Astrocyte (in vitro differentiated cells and primary cell): ENCODE measurements at regions not wholly inside any gene's neighbourhood (a gene's known extent, or its start where the extent isn't known, plus 50 kb on each side); places are given as distances from the start of the nearest gene placed in this dataset.

Experiments used
- DNase-seq: peaks from one replicate; pipeline ENCODE4 v3.0.0-alpha.2; 2010; ENCODE audit warnings: low read depth
- FAIRE-seq: peaks from 2 replicates; lab custom pipeline; 2011; peaks lifted over from hg19 to GRCh38; lab: Jason Lieb, UNC
- H2AFZ ChIP-seq: 2 replicates; pipeline ENCODE4 v1.6.0; 2012; ENCODE audit warnings: low read depth, low read length, inconsistent platforms
- H3K27ac ChIP-seq: 2 replicates; pipeline ENCODE4 v1.5.1; 2011; ENCODE audit warnings: low read depth, low read length, inconsistent platforms
- H3K27me3 ChIP-seq: 2 replicates; pipeline ENCODE4 v1.6.0; 2011; ENCODE audit warnings: low read length, inconsistent platforms; ENCODE audit not compliant: insufficient read depth
- H3K36me3 ChIP-seq: 2 replicates; pipeline ENCODE4 v1.5.1; 2011; ENCODE audit warnings: low read length, inconsistent platforms; ENCODE audit not compliant: insufficient read depth
- H3K4me1 ChIP-seq: 2 replicates; pipeline ENCODE4 v1.5.1; 2011; ENCODE audit warnings: low read length, inconsistent platforms; ENCODE audit not compliant: insufficient read depth
- H3K4me2 ChIP-seq: 2 replicates; pipeline ENCODE4 v1.6.0; 2012; ENCODE audit warnings: low read length, inconsistent platforms
- H3K4me3 ChIP-seq: 2 replicates; pipeline ENCODE4 v1.5.1; 2011; ENCODE audit warnings: low read depth, mild to moderate bottlenecking, low read length, inconsistent platforms; ENCODE audit not compliant: insufficient read depth
- H3K79me2 ChIP-seq: 2 replicates; pipeline ENCODE4 v1.6.0; 2012; ENCODE audit warnings: mild to moderate bottlenecking, low read length, inconsistent platforms; ENCODE audit not compliant: insufficient read depth
- H3K9ac ChIP-seq: 2 replicates; pipeline ENCODE4 v1.6.0; 2012; ENCODE audit warnings: mild to moderate bottlenecking, low read length, inconsistent platforms
- H3K9me3 ChIP-seq: 2 replicates; pipeline ENCODE4 v1.5.1; 2012; ENCODE audit warnings: low read depth, mild to moderate bottlenecking, low read length, inconsistent platforms; ENCODE audit not compliant: insufficient read depth
- H4K20me1 ChIP-seq: 2 replicates; pipeline ENCODE4 v1.6.0; 2012; ENCODE audit warnings: low read length, inconsistent platforms; ENCODE audit not compliant: insufficient read depth
- H3K27ac Mint-ChIP-seq: one replicate; pipeline ENCODE4 v1.8.0; 2021; ENCODE audit warnings: mild to moderate bottlenecking, mixed read lengths; ENCODE audit not compliant: unreplicated experiment
- H3K27me3 Mint-ChIP-seq: one replicate; pipeline ENCODE4 v1.8.0; 2021; ENCODE audit warnings: low read depth, mixed read lengths; ENCODE audit not compliant: unreplicated experiment
- H3K36me3 Mint-ChIP-seq: one replicate; pipeline ENCODE4 v1.8.0; 2021; ENCODE audit warnings: low read depth, mixed read lengths; ENCODE audit not compliant: unreplicated experiment
- H3K4me1 Mint-ChIP-seq: one replicate; pipeline ENCODE4 v1.8.0; 2021; ENCODE audit warnings: low read depth, mixed read lengths; ENCODE audit not compliant: unreplicated experiment
- H3K4me3 Mint-ChIP-seq: one replicate; pipeline ENCODE4 v1.8.0; 2021; ENCODE audit warnings: mild to moderate bottlenecking, moderate library complexity, mixed read lengths; ENCODE audit not compliant: unreplicated experiment
- H3K9me3 Mint-ChIP-seq: one replicate; pipeline ENCODE4 v1.8.0; 2021; ENCODE audit warnings: mild to moderate bottlenecking, mixed read lengths; ENCODE audit not compliant: unreplicated experiment
- EZH2 ChIP-seq: IDR thresholded peaks from 2 replicates; pipeline ENCODE4 v1.6.1; 2012; ENCODE audit warnings: mild to moderate bottlenecking, low read length, inconsistent platforms; ENCODE audit not compliant: insufficient read depth
- TF ChIP-seq, protein P1 (sequence below): IDR thresholded peaks from 2 replicates; pipeline ENCODE4 v1.5.1; 2011; ENCODE audit warnings: low read depth, mild to moderate bottlenecking, inconsistent platforms, low read length, moderate library complexity; ENCODE audit not compliant: insufficient read depth

GRCh38 chr4:4770610-4771009 lies 88.9 kb upstream of the MSX1 start:
- H3K4me1 Mint-ChIP-seq = peaks cover 4% of the 10 kb centered on the region
- no peak overlapping the region for H2AFZ ChIP-seq
- H3K4me3 Mint-ChIP-seq = no peak overlapping the region
- no peak overlapping the region for H3K9ac ChIP-seq
- DNase-seq = no peak
- peak; percentile 68 for FAIRE-seq
- H4K20me1 ChIP-seq = no peaks in the 10 kb centered on the region
- H3K79me2 ChIP-seq = no peaks in the 10 kb centered on the region
- no peak overlapping the region for H3K4me3 ChIP-seq
- no peaks in the 10 kb centered on the region for H3K36me3 Mint-ChIP-seq
- H3K4me1 ChIP-seq = peaks cover 3% of the 10 kb centered on the region
- peaks cover 2% of the 10 kb centered on the region for H3K9me3 Mint-ChIP-seq
- no peak overlapping the region for H3K4me2 ChIP-seq
- H3K27ac Mint-ChIP-seq = no peak overlapping the region
- no peaks in the 10 kb centered on the region for H3K9me3 ChIP-seq
- H3K27ac ChIP-seq = no peak overlapping the region
- H3K27me3 Mint-ChIP-seq = peaks cover 3% of the 10 kb centered on the region
- TF ChIP-seq, protein P1, sequence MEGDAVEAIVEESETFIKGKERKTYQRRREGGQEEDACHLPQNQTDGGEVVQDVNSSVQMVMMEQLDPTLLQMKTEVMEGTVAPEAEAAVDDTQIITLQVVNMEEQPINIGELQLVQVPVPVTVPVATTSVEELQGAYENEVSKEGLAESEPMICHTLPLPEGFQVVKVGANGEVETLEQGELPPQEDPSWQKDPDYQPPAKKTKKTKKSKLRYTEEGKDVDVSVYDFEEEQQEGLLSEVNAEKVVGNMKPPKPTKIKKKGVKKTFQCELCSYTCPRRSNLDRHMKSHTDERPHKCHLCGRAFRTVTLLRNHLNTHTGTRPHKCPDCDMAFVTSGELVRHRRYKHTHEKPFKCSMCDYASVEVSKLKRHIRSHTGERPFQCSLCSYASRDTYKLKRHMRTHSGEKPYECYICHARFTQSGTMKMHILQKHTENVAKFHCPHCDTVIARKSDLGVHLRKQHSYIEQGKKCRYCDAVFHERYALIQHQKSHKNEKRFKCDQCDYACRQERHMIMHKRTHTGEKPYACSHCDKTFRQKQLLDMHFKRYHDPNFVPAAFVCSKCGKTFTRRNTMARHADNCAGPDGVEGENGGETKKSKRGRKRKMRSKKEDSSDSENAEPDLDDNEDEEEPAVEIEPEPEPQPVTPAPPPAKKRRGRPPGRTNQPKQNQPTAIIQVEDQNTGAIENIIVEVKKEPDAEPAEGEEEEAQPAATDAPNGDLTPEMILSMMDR = no peak
- no peak for TF ChIP-seq EZH2
- no peaks in the 10 kb centered on the region for H3K36me3 ChIP-seq
- peaks cover 2% of the 10 kb centered on the region for H3K27me3 ChIP-seq

GRCh38 chr4:4766564-4766963 lies 92.9 kb upstream of the MSX1 start:
- Histone ChIP-seq H3K4me2 (no peak overlapping the region), H3K9ac (no peak overlapping the region), H3K27me3 (no peaks in the 10 kb centered on the region), H3K36me3 (no peaks in the 10 kb centered on the region), H3K79me2 (no peaks in the 10 kb centered on the region), H3K4me1 (peaks cover 20% of the 10 kb centered on the region), H3K4me3 (no peak overlapping the region), H2AFZ (no peak overlapping the region), H4K20me1 (no peaks in the 10 kb centered on the region), H3K9me3 (no peaks in the 10 kb centered on the region), H3K27ac (no peak overlapping the region)
- Mint-ChIP-seq H3K4me3 (no peak overlapping the region), H3K27ac (no peak overlapping the region), H3K36me3 (no peaks in the 10 kb centered on the region), H3K27me3 (no peaks in the 10 kb centered on the region), H3K9me3 (peaks cover 4% of the 10 kb centered on the region), H3K4me1 (peaks cover 11% of the 10 kb centered on the region)
- TF ChIP-seq, protein P1 = no peak
- no peak for TF ChIP-seq EZH2
- DNase-seq = no peak
- no peak for FAIRE-seq

DNA sequence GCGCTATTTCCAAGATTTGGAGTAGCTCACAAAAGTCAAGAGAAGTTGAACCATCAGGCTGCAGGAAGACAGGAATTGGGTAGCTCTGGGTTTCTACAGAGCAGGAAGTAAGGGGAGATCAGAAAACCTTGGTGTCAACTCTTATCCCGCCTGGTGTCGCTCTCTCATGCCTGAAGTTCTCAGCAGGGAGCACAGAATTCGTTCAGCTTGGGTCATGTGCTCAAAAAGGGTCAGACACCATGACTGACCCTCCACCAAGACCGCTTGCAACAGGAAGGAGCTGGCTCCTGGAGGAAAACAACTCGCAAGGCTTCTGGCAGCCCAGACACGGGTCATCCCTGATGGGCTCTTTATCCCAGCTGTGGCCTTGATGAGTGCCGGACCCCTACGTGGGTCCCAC lies 93.7 kb upstream of the MSX1 start:
- peaks cover 4% of the 10 kb centered on the region for H3K27me3 Mint-ChIP-seq
- TF ChIP-seq, protein P1 = no peak
- no peak for TF ChIP-seq EZH2
- peaks cover 20% of the 10 kb centered on the region for H3K4me1 ChIP-seq
- peaks cover 11% of the 10 kb centered on the region for H3K4me1 Mint-ChIP-seq
- H3K36me3 Mint-ChIP-seq = no peaks in the 10 kb centered on the region
- H3K27ac Mint-ChIP-seq = no peak overlapping the region
- H3K9me3 Mint-ChIP-seq = peaks cover 4% of the 10 kb centered on the region
- no peak overlapping the region for H3K4me2 ChIP-seq
- no peak overlapping the region for H2AFZ ChIP-seq
- no peaks in the 10 kb centered on the region for H3K27me3 ChIP-seq
- DNase-seq (no peak), FAIRE-seq (no peak)
- no peak overlapping the region for H3K27ac ChIP-seq
- H3K9me3 ChIP-seq = no peaks in the 10 kb centered on the region
- no peaks in the 10 kb centered on the region for H4K20me1 ChIP-seq
- no peak overlapping the region for H3K4me3 Mint-ChIP-seq
- H3K79me2 ChIP-seq = no peaks in the 10 kb centered on the region
- no peaks in the 10 kb centered on the region for H3K36me3 ChIP-seq
- no peak overlapping the region for H3K9ac ChIP-seq
- no peak overlapping the region for H3K4me3 ChIP-seq
